Neutrophil (primary cell): ENCODE measurements at regions not wholly inside any gene's neighbourhood (a gene's known extent, or its start where the extent isn't known, plus 50 kb on each side); places are given as distances from the start of the nearest gene placed in this dataset.

Experiments
- H3K27ac ChIP-seq: fragments of 200-600 bp; sonication (generic); 2 replicates; pipeline ENCODE4 v1.5.1; 2016; ENCODE audit warnings: mild to moderate bottlenecking, moderate library complexity
- H3K27me3 ChIP-seq: fragments of 200-600 bp; sonication (generic); 2 replicates; pipeline ENCODE4 v1.6.0; 2016; ENCODE audit warnings: mild to moderate bottlenecking
- H3K36me3 ChIP-seq: fragments of 200-600 bp; sonication (generic); 2 replicates; pipeline ENCODE4 v1.5.1; 2017
- H3K4me1 ChIP-seq, 2 experiments: fragments of 200-600 bp in 1 of 2; sonication (generic) in 1 of 2; 1 replicate in 1 of 2; 2 replicates in 1 of 2; pipeline versions ENCODE4 v1.5.1 to v1.6.1; 2013 to 2016; ENCODE audit warnings: low read depth in 1 of 2, low read length in 1 of 2, mild to moderate bottlenecking in 1 of 2, moderate library complexity in 1 of 2; ENCODE audit not compliant: control insufficient read depth in 1 of 2, insufficient read depth in 1 of 2
- H3K4me3 ChIP-seq, 2 experiments: fragments of 200-600 bp in 1 of 2; sonication (generic) in 1 of 2; 1 replicate in 1 of 2; 2 replicates in 1 of 2; pipeline ENCODE4 v1.5.1; 2013 to 2016; ENCODE audit warnings: low read depth in 1 of 2, low read length in 1 of 2, mild to moderate bottlenecking in 1 of 2, moderate library complexity in 1 of 2
- H3K9me3 ChIP-seq: fragments of 200-600 bp; sonication (generic); 2 replicates; pipeline ENCODE4 v1.5.1; 2016
- CTCF ChIP-seq: fragments of 200-600 bp; sonication (generic); IDR thresholded peaks from 2 replicates; pipeline ENCODE4 v1.5.1; 2016; ENCODE audit warnings: antibody characterized with exemption

GRCh38 chr3:8182904-8183303 lies 318.7 kb upstream of the LMCD1 start:
- Histone ChIP-seq H3K4me1 (peaks cover 0 to 15% of the 10 kb centered on the region in 2 experiments), H3K27ac (no peak overlapping the region), H3K9me3 (no peaks in the 10 kb centered on the region), H3K36me3 (no peaks in the 10 kb centered on the region), H3K4me3 (no peak overlapping the region), H3K27me3 (no peaks in the 10 kb centered on the region)
- no peak for TF ChIP-seq CTCF

- H3K4me1 ChIP-seq: peaks cover 0 to 15% of the 10 kb centered on the region in 2 experiments
- H3K27me3 ChIP-seq: no peaks in the 10 kb centered on the region
- H3K27ac ChIP-seq: peak overlapping the region; percentile 47
- no peak overlapping the region for H3K4me3 ChIP-seq
- no peaks in the 10 kb centered on the region for H3K9me3 ChIP-seq
- no peaks in the 10 kb centered on the region for H3K36me3 ChIP-seq
- TF ChIP-seq CTCF: no peak
These were observed 318.0 kb upstream of the LMCD1 start for GRCh38 chr3:8183627-8184026.

- no peak for TF ChIP-seq CTCF
- H3K4me3 ChIP-seq: no peak overlapping the region
- H3K27me3 ChIP-seq: no peaks in the 10 kb centered on the region
- H3K9me3 ChIP-seq: no peaks in the 10 kb centered on the region
- no peak overlapping the region for H3K27ac ChIP-seq
- H3K36me3 ChIP-seq: no peaks in the 10 kb centered on the region
- peaks cover 0 to 15% of the 10 kb centered on the region in 2 experiments for H3K4me1 ChIP-seq
These were observed 315.4 kb upstream of the LMCD1 start for GRCh38 chr3:8186213-8186612.

GRCh38 chr3:8187996-8188395 lies 313.6 kb upstream of the LMCD1 start:
- H3K4me3 ChIP-seq: no peak overlapping the region
- no peaks in the 10 kb centered on the region for H3K9me3 ChIP-seq

GRCh38 chr3:8189051-8189450 lies 312.6 kb upstream of the LMCD1 start:
- no peak for TF ChIP-seq CTCF
- Histone ChIP-seq H3K4me3 (no peak overlapping the region), H3K27ac (no peak overlapping the region), H3K36me3 (no peaks in the 10 kb centered on the region), H3K4me1 (peaks cover 0 to 7% of the 10 kb centered on the region in 2 experiments), H3K9me3 (no peaks in the 10 kb centered on the region), H3K27me3 (no peaks in the 10 kb centered on the region)

More at GRCh38 chr3:8187996-8188395, 313.6 kb upstream of the LMCD1 start:
- H3K36me3 ChIP-seq: no peaks in the 10 kb centered on the region
- H3K27ac ChIP-seq: no peak overlapping the region
- no peaks in the 10 kb centered on the region for H3K27me3 ChIP-seq
- no peak for TF ChIP-seq CTCF
- peaks cover 0 to 15% of the 10 kb centered on the region in 2 experiments for H3K4me1 ChIP-seq

- H3K4me3 ChIP-seq: no peak overlapping the region
- no peak overlapping the region for H3K27ac ChIP-seq
- TF ChIP-seq CTCF: no peak
- no peaks in the 10 kb centered on the region for H3K27me3 ChIP-seq
- no peaks in the 10 kb centered on the region for H3K9me3 ChIP-seq
- no peaks in the 10 kb centered on the region for H3K4me1 ChIP-seq
- H3K36me3 ChIP-seq: no peaks in the 10 kb centered on the region
These were observed 310.2 kb upstream of the LMCD1 start for GRCh38 chr3:8191406-8191805.
